ENCODE measurements at regions not wholly inside any gene's neighbourhood (a gene's known extent, or its start where the extent isn't known, plus 50 kb on each side); places are given as distances from the start of the nearest gene placed in this dataset.

GRCh38 chr7:116377721-116378120 is 121.8 kb upstream of the CAV2 start:
- Histone ChIP-seq H3K4me3 (ENCODE audit: control insufficient read depth in 2 of 3, extremely low read depth in 1 of 3, insufficient read depth in 2 of 3, low read depth in 1 of 3, low read length in 3 of 3) (no peak overlapping the region), H3K4me2 (ENCODE audit: control insufficient read depth, extremely low read depth, insufficient read depth, low read depth, low read length) (no peak overlapping the region), H4K20me1 (ENCODE audit: control insufficient read depth, extremely low read depth, insufficient read depth, low read length) (no peaks in the 10 kb centered on the region), H3K27me3 (ENCODE audit: control insufficient read depth, extremely low read depth, insufficient read depth, low read length) (no peaks in the 10 kb centered on the region), H3K4me1 (ENCODE audit: control insufficient read depth, extremely low read depth, insufficient read depth, low read length) (no peaks in the 10 kb centered on the region), H3K36me3 (ENCODE audit: control insufficient read depth in 2 of 2, extremely low read depth in 1 of 2, insufficient read depth in 2 of 2, low read length in 2 of 2) (no peaks in the 10 kb centered on the region), H3K9ac (ENCODE audit: control insufficient read depth, extremely low read depth, insufficient read depth, low read length) (no peak overlapping the region), H3K79me2 (ENCODE audit: control insufficient read depth, insufficient read depth, low read length) (no peaks in the 10 kb centered on the region), H3K27ac (ENCODE audit: control insufficient read depth, insufficient read depth, low read length) (no peak overlapping the region), H2AFZ (ENCODE audit: control insufficient read depth, low read length) (peak overlapping the region; percentile 10), H3K9me3 (ENCODE audit: control insufficient read depth, low read depth, low read length) (no peaks in the 10 kb centered on the region), H3K9me1 (ENCODE audit: control insufficient read depth, extremely low read depth, insufficient read depth, low read length) (no peaks in the 10 kb centered on the region)
- TF ChIP-seq, protein P1, sequence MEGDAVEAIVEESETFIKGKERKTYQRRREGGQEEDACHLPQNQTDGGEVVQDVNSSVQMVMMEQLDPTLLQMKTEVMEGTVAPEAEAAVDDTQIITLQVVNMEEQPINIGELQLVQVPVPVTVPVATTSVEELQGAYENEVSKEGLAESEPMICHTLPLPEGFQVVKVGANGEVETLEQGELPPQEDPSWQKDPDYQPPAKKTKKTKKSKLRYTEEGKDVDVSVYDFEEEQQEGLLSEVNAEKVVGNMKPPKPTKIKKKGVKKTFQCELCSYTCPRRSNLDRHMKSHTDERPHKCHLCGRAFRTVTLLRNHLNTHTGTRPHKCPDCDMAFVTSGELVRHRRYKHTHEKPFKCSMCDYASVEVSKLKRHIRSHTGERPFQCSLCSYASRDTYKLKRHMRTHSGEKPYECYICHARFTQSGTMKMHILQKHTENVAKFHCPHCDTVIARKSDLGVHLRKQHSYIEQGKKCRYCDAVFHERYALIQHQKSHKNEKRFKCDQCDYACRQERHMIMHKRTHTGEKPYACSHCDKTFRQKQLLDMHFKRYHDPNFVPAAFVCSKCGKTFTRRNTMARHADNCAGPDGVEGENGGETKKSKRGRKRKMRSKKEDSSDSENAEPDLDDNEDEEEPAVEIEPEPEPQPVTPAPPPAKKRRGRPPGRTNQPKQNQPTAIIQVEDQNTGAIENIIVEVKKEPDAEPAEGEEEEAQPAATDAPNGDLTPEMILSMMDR (optimal IDR thresholded peaks at IDR 0.05 in 1 of 3, IDR thresholded peaks at IDR 0.05 in 1 of 3, conservative IDR thresholded peaks at IDR 0.05 in 1 of 3; ENCODE audit: extremely low read depth in 1 of 3, insufficient read depth in 2 of 3, low read length in 3 of 3), result no peak
- TF ChIP-seq EZH2 (IDR thresholded peaks at IDR 0.05; ENCODE audit: low read length), result no peak
- DNase-seq (ENCODE audit: low read depth, low spot score), result no peak
- dilution Hi-C loops (cut with MboI; ENCODE audit: extremely low pct_ligation_motif_present, low sequenced_read_pairs), result no loop called here
- no peak for FAIRE-seq

- dilution Hi-C loops (cut with MboI; ENCODE audit: extremely low pct_ligation_motif_present, low sequenced_read_pairs), result no loop called here
- DNase-seq (ENCODE audit: low read depth, low spot score) (no peak), FAIRE-seq (no peak)
- Histone ChIP-seq H3K4me3 (ENCODE audit: control insufficient read depth in 2 of 3, extremely low read depth in 1 of 3, insufficient read depth in 2 of 3, low read depth in 1 of 3, low read length in 3 of 3) (no peak overlapping the region), H3K27me3 (ENCODE audit: control insufficient read depth, extremely low read depth, insufficient read depth, low read length) (no peaks in the 10 kb centered on the region), H3K9me3 (ENCODE audit: control insufficient read depth, low read depth, low read length) (no peaks in the 10 kb centered on the region), H3K4me1 (ENCODE audit: control insufficient read depth, extremely low read depth, insufficient read depth, low read length) (no peaks in the 10 kb centered on the region), H3K9me1 (ENCODE audit: control insufficient read depth, extremely low read depth, insufficient read depth, low read length) (no peaks in the 10 kb centered on the region), H3K27ac (ENCODE audit: control insufficient read depth, insufficient read depth, low read length) (no peak overlapping the region), H3K36me3 (ENCODE audit: control insufficient read depth in 2 of 2, extremely low read depth in 1 of 2, insufficient read depth in 2 of 2, low read length in 2 of 2) (no peaks in the 10 kb centered on the region), H2AFZ (ENCODE audit: control insufficient read depth, low read length) (no peak overlapping the region), H3K79me2 (ENCODE audit: control insufficient read depth, insufficient read depth, low read length) (no peaks in the 10 kb centered on the region), H3K9ac (ENCODE audit: control insufficient read depth, extremely low read depth, insufficient read depth, low read length) (no peak overlapping the region), H3K4me2 (ENCODE audit: control insufficient read depth, extremely low read depth, insufficient read depth, low read depth, low read length) (no peak overlapping the region), H4K20me1 (ENCODE audit: control insufficient read depth, extremely low read depth, insufficient read depth, low read length) (no peaks in the 10 kb centered on the region)
- TF ChIP-seq EZH2 (IDR thresholded peaks at IDR 0.05; ENCODE audit: low read length), result no peak
- TF ChIP-seq, protein P1 (optimal IDR thresholded peaks at IDR 0.05 in 1 of 3, IDR thresholded peaks at IDR 0.05 in 1 of 3, conservative IDR thresholded peaks at IDR 0.05 in 1 of 3; ENCODE audit: extremely low read depth in 1 of 3, insufficient read depth in 2 of 3, low read length in 3 of 3), result no peak
Measured at GRCh38 chr7:116380025-116380424, 119.5 kb upstream of the CAV2 start.
